Mesendoderm (in vitro differentiated cells): ENCODE measurements at regions not wholly inside any gene's neighbourhood (a gene's known extent, or its start where the extent isn't known, plus 50 kb on each side); places are given as distances from the start of the nearest gene placed in this dataset.

ENCODE experiments used
- DNase-seq: peaks from one replicate; pipeline ENCODE4 v3.0.0; 2013
- H2AK5ac ChIP-seq: 2 replicates; pipeline ENCODE4 v1.6.1; 2013; ENCODE audit warnings: low read length, inconsistent platforms
- H2BK120ac ChIP-seq: 2 replicates; pipeline ENCODE4 v1.6.1; 2013; ENCODE audit warnings: low read depth, mild to moderate bottlenecking, low read length, moderate library complexity, mixed read lengths
- H2BK15ac ChIP-seq: replicated peaks from 2 replicates; pipeline ENCODE4 v1.6.1; 2013; ENCODE audit warnings: low read depth, mild to moderate bottlenecking, moderate library complexity
- H2BK5ac ChIP-seq: 2 replicates; pipeline ENCODE4 v1.6.1; 2013; ENCODE audit warnings: low read length, inconsistent platforms
- H3K18ac ChIP-seq: 2 replicates; pipeline ENCODE4 v1.6.1; 2013; ENCODE audit warnings: mild to moderate bottlenecking, low read length, mixed read lengths
- H3K23ac ChIP-seq: one replicate; pipeline ENCODE4 v1.6.1; 2013; ENCODE audit warnings: low read length
- H3K27ac ChIP-seq: 2 replicates; pipeline ENCODE4 v1.5.1; 2013; ENCODE audit warnings: low read depth, mild to moderate bottlenecking, inconsistent platforms, low read length, moderate library complexity
- H3K27me3 ChIP-seq: 2 replicates; pipeline ENCODE4 v1.6.1; 2013; ENCODE audit warnings: low read length, control low read depth, mild to moderate bottlenecking, inconsistent platforms; ENCODE audit not compliant: insufficient read depth, poor library complexity
- H3K36me3 ChIP-seq: 2 replicates; pipeline ENCODE4 v1.6.1; 2013; ENCODE audit warnings: low read length, inconsistent platforms; ENCODE audit not compliant: control insufficient read depth, insufficient read depth
- H3K4ac ChIP-seq: one replicate; pipeline ENCODE4 v1.6.1; 2013; ENCODE audit warnings: low read depth, mild to moderate bottlenecking, low read length, moderate library complexity
- H3K4me1 ChIP-seq: 2 replicates; pipeline ENCODE4 v1.6.1; 2013; ENCODE audit warnings: low read depth, low read length, inconsistent platforms; ENCODE audit not compliant: control insufficient read depth
- H3K4me2 ChIP-seq: 2 replicates; pipeline ENCODE4 v1.6.1; 2013; ENCODE audit warnings: low read length
- H3K4me3 ChIP-seq: 2 replicates; pipeline ENCODE4 v1.5.1; 2013; ENCODE audit warnings: mild to moderate bottlenecking, low read length
- H3K56ac ChIP-seq: one replicate; pipeline ENCODE4 v1.6.1; 2013; ENCODE audit warnings: low read length
- H3K79me1 ChIP-seq: 2 replicates; pipeline ENCODE4 v1.6.1; 2013; ENCODE audit warnings: low read length, inconsistent platforms
- H3K79me2 ChIP-seq: 2 replicates; pipeline ENCODE4 v1.6.1; 2013; ENCODE audit warnings: mild to moderate bottlenecking, low read length; ENCODE audit not compliant: control insufficient read depth, insufficient read depth
- H3K9ac ChIP-seq: 2 replicates; pipeline ENCODE4 v1.6.1; 2013; ENCODE audit warnings: low read length, inconsistent platforms
- H4K5ac ChIP-seq: one replicate; pipeline ENCODE4 v1.6.1; 2013; ENCODE audit warnings: low read length
- H4K8ac ChIP-seq: one replicate; pipeline ENCODE4 v1.6.1; 2013; ENCODE audit warnings: low read depth, mild to moderate bottlenecking, control low read depth, low read length, moderate library complexity
- WGBS: extraction: QIAGEN DNeasy Blood & Tissue Kit; methylation state at CpG from one replicate; pipeline ENCODE4 v1.1.7; 2013; ENCODE audit warnings: low lambda C conversion rate, missing lambda C conversion rate; ENCODE audit not compliant: insufficient coverage; ENCODE audit errors: extremely low coverage; 5-methylcytosine and 5-hydroxymethylcytosine counted together

DNA sequence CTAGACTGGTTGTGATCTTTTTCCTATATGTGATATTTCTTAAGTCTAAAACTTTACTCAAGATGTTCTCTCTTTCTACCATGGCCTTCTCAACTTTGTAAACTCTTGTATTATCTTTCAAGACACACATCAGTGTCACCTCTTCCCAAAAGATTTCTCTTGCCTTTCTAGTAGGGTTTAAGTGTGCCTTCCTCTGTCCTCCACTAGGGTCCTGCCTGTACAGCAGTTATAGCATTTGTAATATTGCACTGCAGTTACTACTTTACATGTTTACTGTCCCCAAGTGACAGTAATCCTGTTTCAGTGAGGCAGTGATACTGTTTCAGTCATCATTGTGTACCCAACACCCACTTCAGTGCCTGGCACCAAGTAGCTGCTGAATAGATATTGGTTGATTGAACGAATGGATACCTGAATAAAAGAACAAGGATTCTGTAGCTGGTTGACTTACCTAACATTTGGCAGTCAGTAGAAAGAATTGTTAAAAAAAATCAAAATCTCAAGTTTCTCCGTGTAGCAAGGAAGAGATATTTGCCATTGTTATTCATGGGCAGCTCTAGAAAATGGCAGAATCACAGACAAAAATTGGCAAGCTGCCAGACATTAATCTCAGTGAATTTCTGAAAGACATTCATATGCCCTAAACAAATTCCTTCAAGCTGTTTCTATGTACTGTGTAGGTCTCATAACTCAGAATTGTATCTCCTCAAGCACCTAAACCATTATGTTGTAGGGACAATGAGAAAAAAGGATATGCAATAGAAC is 79.4 kb downstream of the RBMXL2 start:
- Histone ChIP-seq H3K36me3 (no peaks in the 10 kb centered on the region), H3K27ac (no peak overlapping the region), H2AK5ac (no peak overlapping the region), H4K8ac (no peak overlapping the region), H3K4me2 (no peak overlapping the region), H3K79me2 (no peaks in the 10 kb centered on the region), H2BK15ac (no peak overlapping the region), H2BK5ac (no peak overlapping the region), H3K4me3 (no peak overlapping the region), H3K79me1 (no peaks in the 10 kb centered on the region), H3K4ac (no peak overlapping the region), H3K18ac (no peak overlapping the region), H3K9ac (no peak overlapping the region), H3K4me1 (no peaks in the 10 kb centered on the region), H2BK120ac (no peak overlapping the region), H3K56ac (no peak overlapping the region), H4K5ac (no peak overlapping the region), H3K27me3 (no peaks in the 10 kb centered on the region), H3K23ac (no peak overlapping the region)
- no CpG with 5 or more reads among the region's 2 CpGs for WGBS
- no peak for DNase-seq

DNA sequence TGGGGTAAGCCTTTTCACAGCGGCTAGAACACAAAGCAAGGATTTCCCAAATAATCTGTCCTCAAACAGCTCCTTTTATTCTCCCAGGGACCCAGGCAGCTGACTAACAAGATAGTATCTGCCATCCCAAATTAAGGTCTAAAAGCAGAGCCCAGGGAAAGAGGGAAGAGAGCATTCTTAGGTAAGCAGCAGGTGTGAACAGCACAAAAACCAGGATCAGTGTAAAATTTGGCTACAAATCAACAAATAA is 79.9 kb downstream of the RBMXL2 start:
- H2BK120ac ChIP-seq: no peak overlapping the region
- H3K4me3 ChIP-seq: no peak overlapping the region
- no peaks in the 10 kb centered on the region for H3K36me3 ChIP-seq
- WGBS: no CpG with 5 or more reads among the region's 1 CpG
- no peak overlapping the region for H3K9ac ChIP-seq
- no peak overlapping the region for H3K56ac ChIP-seq
- no peak for DNase-seq
- no peak overlapping the region for H2BK5ac ChIP-seq
- no peak overlapping the region for H3K4ac ChIP-seq
- H3K79me1 ChIP-seq: no peaks in the 10 kb centered on the region
- H3K27me3 ChIP-seq: no peaks in the 10 kb centered on the region
- no peaks in the 10 kb centered on the region for H3K4me1 ChIP-seq
- H2BK15ac ChIP-seq: no peak overlapping the region
- H3K4me2 ChIP-seq: no peak overlapping the region
- H3K23ac ChIP-seq: no peak overlapping the region
- H2AK5ac ChIP-seq: no peak overlapping the region
- no peak overlapping the region for H4K5ac ChIP-seq
- no peak overlapping the region for H4K8ac ChIP-seq
- no peak overlapping the region for H3K27ac ChIP-seq
- no peaks in the 10 kb centered on the region for H3K79me2 ChIP-seq
- H3K18ac ChIP-seq: no peak overlapping the region

DNA sequence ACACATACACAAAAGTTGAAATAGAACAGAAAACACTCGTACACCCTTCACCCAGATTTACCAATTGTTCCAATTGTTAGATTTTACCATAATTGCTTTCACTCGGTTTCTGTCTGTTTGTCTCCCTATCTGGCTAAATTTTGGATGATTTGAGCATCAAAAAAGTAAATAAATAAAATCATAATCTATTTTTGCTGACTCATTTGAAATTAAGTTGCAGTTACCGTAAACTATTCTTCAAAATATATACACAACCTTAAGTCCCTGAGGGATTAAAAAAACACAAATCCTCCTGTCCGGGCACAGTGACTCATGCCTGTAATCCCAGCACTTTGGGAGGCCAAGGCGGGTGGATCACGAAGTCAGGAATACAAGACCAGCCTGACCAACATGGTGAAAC is 81.3 kb upstream of the SYT9 start:
- Histone ChIP-seq H3K4me3 (no peak overlapping the region), H3K4me2 (no peak overlapping the region), H2AK5ac (no peak overlapping the region), H3K9ac (no peak overlapping the region), H2BK120ac (no peak overlapping the region), H3K4ac (no peak overlapping the region), H3K27me3 (no peaks in the 10 kb centered on the region), H4K8ac (no peak overlapping the region), H3K36me3 (no peaks in the 10 kb centered on the region), H3K23ac (no peak overlapping the region), H3K79me1 (no peaks in the 10 kb centered on the region), H2BK15ac (no peak overlapping the region), H3K79me2 (no peaks in the 10 kb centered on the region), H3K4me1 (no peaks in the 10 kb centered on the region), H2BK5ac (no peak overlapping the region), H3K18ac (no peak overlapping the region), H3K56ac (no peak overlapping the region), H4K5ac (no peak overlapping the region), H3K27ac (no peak overlapping the region)
- no CpG with 5 or more reads among the region's 6 CpGs for WGBS
- DNase-seq: no peak

DNA sequence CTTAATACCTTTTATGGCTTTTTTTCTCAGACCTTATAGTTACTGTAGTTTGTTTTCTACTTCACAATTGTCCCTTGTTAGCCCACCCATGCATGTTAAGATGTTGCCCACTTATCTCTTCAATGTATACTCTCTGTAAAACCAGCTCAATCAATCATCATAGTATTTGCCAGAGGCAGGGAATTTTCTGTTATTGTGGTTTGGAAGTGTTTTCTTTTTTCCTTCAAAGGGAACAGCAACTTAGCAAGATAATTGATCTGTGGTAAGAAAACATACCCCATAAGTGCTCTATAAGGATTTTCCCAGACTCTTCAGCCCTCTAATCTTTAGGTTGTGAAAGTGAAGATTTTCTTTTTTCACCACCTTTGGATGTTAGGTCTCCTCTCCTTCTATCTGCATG is 76.7 kb upstream of the SYT9 start:
- Histone ChIP-seq H3K18ac (no peak overlapping the region), H2BK120ac (no peak overlapping the region), H3K4me3 (no peak overlapping the region), H3K4me1 (no peaks in the 10 kb centered on the region), H3K4ac (no peak overlapping the region), H3K23ac (no peak overlapping the region), H3K4me2 (no peak overlapping the region), H3K79me2 (no peaks in the 10 kb centered on the region), H3K27ac (no peak overlapping the region), H3K27me3 (no peaks in the 10 kb centered on the region), H3K79me1 (no peaks in the 10 kb centered on the region), H4K5ac (no peak overlapping the region), H2AK5ac (no peak overlapping the region), H4K8ac (no peak overlapping the region), H3K9ac (no peak overlapping the region), H3K36me3 (no peaks in the 10 kb centered on the region), H3K56ac (no peak overlapping the region), H2BK15ac (no peak overlapping the region), H2BK5ac (no peak overlapping the region)
- DNase-seq: no peak

DNA sequence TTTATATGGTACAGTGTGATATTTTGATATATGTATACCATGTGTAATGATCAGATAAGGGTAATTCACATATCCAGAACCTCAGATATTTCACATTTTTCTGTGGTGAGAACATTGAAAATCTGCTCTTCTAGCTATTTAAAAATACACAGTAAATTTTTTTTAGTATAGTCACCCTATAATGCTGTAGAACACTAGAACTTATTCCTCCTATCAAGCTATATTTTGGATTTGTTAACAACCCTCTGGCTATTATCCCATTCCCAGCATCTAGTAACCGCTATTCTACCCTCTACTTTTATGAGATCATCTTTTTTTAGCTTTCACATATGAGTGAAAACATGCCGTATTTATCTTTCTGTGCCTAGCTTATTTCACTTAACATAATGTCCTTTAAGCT is 65.5 kb upstream of the SYT9 start:
- no peak for DNase-seq

DNA sequence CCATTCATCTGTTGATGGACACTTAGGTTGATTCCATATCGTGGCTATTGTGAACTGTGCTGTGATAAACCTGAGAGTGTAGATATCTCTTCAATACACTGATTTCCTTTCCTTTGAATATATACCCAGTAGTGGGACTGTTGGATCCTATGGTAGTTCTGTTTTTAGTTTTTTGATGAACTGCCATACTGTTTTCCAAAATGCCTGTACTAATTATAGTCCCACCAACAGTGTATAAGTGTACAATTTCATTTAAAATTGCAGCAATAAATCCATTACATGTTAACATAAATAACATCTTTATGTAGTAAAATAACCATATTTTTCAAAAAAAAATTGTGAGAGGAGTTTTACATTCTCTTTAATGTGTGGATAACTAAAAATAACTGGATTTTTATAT is 65.0 kb upstream of the SYT9 start:
- Histone ChIP-seq H3K56ac (no peak overlapping the region), H3K27me3 (no peaks in the 10 kb centered on the region), H3K79me2 (no peaks in the 10 kb centered on the region), H4K8ac (no peak overlapping the region), H3K79me1 (no peaks in the 10 kb centered on the region), H2AK5ac (no peak overlapping the region), H3K27ac (no peak overlapping the region), H4K5ac (no peak overlapping the region), H3K4me1 (no peaks in the 10 kb centered on the region), H2BK15ac (no peak overlapping the region), H3K23ac (no peak overlapping the region), H2BK120ac (no peak overlapping the region), H3K18ac (no peak overlapping the region), H3K4ac (no peak overlapping the region), H3K4me2 (no peak overlapping the region), H3K9ac (no peak overlapping the region), H2BK5ac (no peak overlapping the region), H3K36me3 (no peaks in the 10 kb centered on the region), H3K4me3 (no peak overlapping the region)
- no CpG with 5 or more reads among the region's 1 CpG for WGBS
- DNase-seq: no peak

More for the DNA sequence above, 65.5 kb upstream of the SYT9 start:
- Histone ChIP-seq H3K9ac (no peak overlapping the region), H3K36me3 (no peaks in the 10 kb centered on the region), H4K5ac (no peak overlapping the region), H3K23ac (no peak overlapping the region), H2BK5ac (no peak overlapping the region), H3K18ac (no peak overlapping the region), H3K27me3 (no peaks in the 10 kb centered on the region), H3K56ac (no peak overlapping the region), H3K4ac (no peak overlapping the region), H3K79me1 (no peaks in the 10 kb centered on the region), H3K4me1 (no peaks in the 10 kb centered on the region), H2BK120ac (no peak overlapping the region), H3K27ac (no peak overlapping the region), H3K79me2 (no peaks in the 10 kb centered on the region), H3K4me2 (no peak overlapping the region), H2AK5ac (no peak overlapping the region), H4K8ac (no peak overlapping the region), H3K4me3 (no peak overlapping the region), H2BK15ac (no peak overlapping the region)
- WGBS: no CpG with 5 or more reads among the region's 2 CpGs
